ENCODE measurements at regions not wholly inside any gene's neighbourhood (a gene's known extent, or its start where the extent isn't known, plus 50 kb on each side); places are given as distances from the start of the nearest gene placed in this dataset.
"Not testable (repeated sequence)": the region's sequence is repeated elsewhere in the genome, so short reads cannot be mapped to it uniquely, and the experiment has no call there.

DNA sequence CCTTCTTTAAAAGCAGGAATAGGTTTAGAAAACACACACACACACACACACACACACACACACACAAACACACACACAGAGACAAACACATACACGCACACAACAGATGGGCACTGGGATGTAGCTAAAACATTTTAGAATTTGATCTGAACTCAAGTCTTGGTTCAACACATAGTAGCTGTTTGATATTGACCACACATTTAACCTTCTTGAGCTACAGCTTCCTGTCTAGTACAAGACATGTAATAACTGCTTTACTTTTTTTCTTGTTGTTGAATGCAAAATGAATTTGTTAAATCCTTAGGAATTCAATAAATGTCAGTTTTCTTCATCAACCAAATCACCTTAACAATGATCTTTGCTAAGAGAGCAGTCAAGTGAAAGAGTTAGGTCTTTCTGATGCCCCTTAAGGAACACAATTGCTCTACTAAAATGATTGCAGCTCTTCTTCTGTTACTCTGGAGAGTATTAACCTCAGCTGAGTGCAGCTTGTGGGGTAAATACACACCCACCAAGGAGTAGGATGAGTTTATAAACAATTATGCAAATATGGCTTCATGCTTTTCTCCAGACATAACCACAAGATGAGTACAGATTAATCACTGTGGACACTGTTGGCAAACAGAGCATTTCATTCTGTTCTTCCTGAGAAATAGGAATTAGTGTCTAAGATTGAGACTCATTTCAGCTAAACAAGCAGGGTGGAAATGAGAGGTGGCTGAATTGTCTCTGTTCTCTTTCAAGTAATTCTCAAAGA, 302.9 kb upstream of the PAPPA start:
- Histone ChIP-seq H3K4me3 (ENCODE audit: low read depth, low read length) (no peak overlapping the region), H2AFZ (ENCODE audit: low read length, unreplicated experiment) (no peak overlapping the region), H3K36me3 (ENCODE audit: insufficient read depth, low read length) (no peaks in the 10 kb centered on the region), H3K27me3 (ENCODE audit: insufficient read depth, low read length) (no peaks in the 10 kb centered on the region), H3K27ac (ENCODE audit: low read depth, low read length) (no peak overlapping the region), H3K79me2 (ENCODE audit: control insufficient read depth, insufficient read depth, low read length, unreplicated experiment) (no peaks in the 10 kb centered on the region), H3K4me1 (ENCODE audit: control insufficient read depth, insufficient read depth, low read length, unreplicated experiment) (peaks cover 16% of the 10 kb centered on the region)

GRCh38 chr9:115855458-115856133, 298.0 kb upstream of the PAPPA start:
- no peaks in the 10 kb centered on the region for H3K27me3 ChIP-seq (ENCODE audit: insufficient read depth, low read length)
- H3K27ac ChIP-seq (ENCODE audit: low read depth, low read length): no peak overlapping the region
- no peak overlapping the region for H3K4me3 ChIP-seq (ENCODE audit: low read depth, low read length)
- H3K4me1 ChIP-seq (ENCODE audit: control insufficient read depth, insufficient read depth, low read length, unreplicated experiment): peaks cover 3% of the 10 kb centered on the region
- no peaks in the 10 kb centered on the region for H3K79me2 ChIP-seq (ENCODE audit: control insufficient read depth, insufficient read depth, low read length, unreplicated experiment)
- H3K36me3 ChIP-seq (ENCODE audit: insufficient read depth, low read length): no peaks in the 10 kb centered on the region
- H2AFZ ChIP-seq (ENCODE audit: low read length, unreplicated experiment): no peak overlapping the region

DNA sequence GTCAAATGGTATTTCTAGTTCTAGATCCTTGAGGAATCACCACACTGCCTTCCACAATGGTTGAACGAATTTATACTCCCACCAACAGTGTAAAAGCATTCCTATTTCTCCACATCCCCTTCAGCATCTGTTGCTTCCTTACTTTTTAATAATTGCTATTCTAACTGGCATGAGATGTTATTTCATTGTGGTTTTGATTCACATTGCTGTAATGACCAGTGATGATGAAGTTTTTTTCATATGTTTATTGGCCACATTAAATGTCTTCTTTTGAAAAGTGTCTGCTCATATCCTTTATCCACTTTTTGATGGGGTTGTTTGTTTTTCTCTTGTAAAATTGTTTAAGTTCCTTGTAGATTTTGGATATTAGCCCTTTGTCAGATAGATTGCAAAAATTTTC, 295.2 kb upstream of the PAPPA start:
- not testable (repeated sequence) for H3K4me1 ChIP-seq (ENCODE audit: control insufficient read depth, insufficient read depth, low read length, unreplicated experiment); H2AFZ ChIP-seq (ENCODE audit: low read length, unreplicated experiment); H3K79me2 ChIP-seq (ENCODE audit: control insufficient read depth, insufficient read depth, low read length, unreplicated experiment); H3K36me3 ChIP-seq (ENCODE audit: insufficient read depth, low read length); H3K27me3 ChIP-seq (ENCODE audit: insufficient read depth, low read length); H3K4me3 ChIP-seq (ENCODE audit: low read depth, low read length); H3K27ac ChIP-seq (ENCODE audit: low read depth, low read length)

DNA sequence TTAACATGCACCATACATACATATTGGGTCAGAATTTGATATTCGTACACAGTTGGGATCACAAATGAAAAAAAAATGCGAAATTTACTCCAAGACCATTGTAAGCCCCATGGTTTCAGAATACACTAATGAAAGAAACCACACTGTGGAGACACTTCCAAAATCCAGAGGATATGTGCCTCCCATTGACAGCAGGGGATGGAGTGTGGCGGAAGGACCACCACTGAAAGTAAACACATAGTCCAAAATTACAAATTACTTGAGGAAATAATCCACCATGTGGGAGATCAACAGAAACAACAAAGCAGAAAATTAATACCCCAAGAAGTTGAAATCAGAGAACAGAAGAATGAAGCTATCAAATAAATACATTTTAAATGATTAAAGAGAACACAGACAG, 291.6 kb upstream of the PAPPA start:
- H3K4me1 ChIP-seq (ENCODE audit: control insufficient read depth, insufficient read depth, low read length, unreplicated experiment): no peaks in the 10 kb centered on the region
- H3K27me3 ChIP-seq (ENCODE audit: insufficient read depth, low read length): no peaks in the 10 kb centered on the region
- no peaks in the 10 kb centered on the region for H3K79me2 ChIP-seq (ENCODE audit: control insufficient read depth, insufficient read depth, low read length, unreplicated experiment)
- H3K36me3 ChIP-seq (ENCODE audit: insufficient read depth, low read length): no peaks in the 10 kb centered on the region
- no peak overlapping the region for H3K4me3 ChIP-seq (ENCODE audit: low read depth, low read length)
- H3K27ac ChIP-seq (ENCODE audit: low read depth, low read length): no peak overlapping the region
- no peak overlapping the region for H2AFZ ChIP-seq (ENCODE audit: low read length, unreplicated experiment)

GRCh38 chr9:115864581-115864980, 289.0 kb upstream of the PAPPA start:
- H2AFZ ChIP-seq (ENCODE audit: low read length, unreplicated experiment): no peak overlapping the region
- H3K27me3 ChIP-seq (ENCODE audit: insufficient read depth, low read length): no peaks in the 10 kb centered on the region
- no peaks in the 10 kb centered on the region for H3K4me1 ChIP-seq (ENCODE audit: control insufficient read depth, insufficient read depth, low read length, unreplicated experiment)
- H3K36me3 ChIP-seq (ENCODE audit: insufficient read depth, low read length): no peaks in the 10 kb centered on the region
- H3K4me3 ChIP-seq (ENCODE audit: low read depth, low read length): no peak overlapping the region
- no peaks in the 10 kb centered on the region for H3K79me2 ChIP-seq (ENCODE audit: control insufficient read depth, insufficient read depth, low read length, unreplicated experiment)
- H3K27ac ChIP-seq (ENCODE audit: low read depth, low read length): no peak overlapping the region

GRCh38 chr9:115867326-115867725, 286.3 kb upstream of the PAPPA start:
- no peaks in the 10 kb centered on the region for H3K4me1 ChIP-seq (ENCODE audit: control insufficient read depth, insufficient read depth, low read length, unreplicated experiment)
- H3K79me2 ChIP-seq (ENCODE audit: control insufficient read depth, insufficient read depth, low read length, unreplicated experiment): no peaks in the 10 kb centered on the region
- H3K4me3 ChIP-seq (ENCODE audit: low read depth, low read length): no peak overlapping the region
- H3K27me3 ChIP-seq (ENCODE audit: insufficient read depth, low read length): no peaks in the 10 kb centered on the region
- H2AFZ ChIP-seq (ENCODE audit: low read length, unreplicated experiment): no peak overlapping the region
- no peaks in the 10 kb centered on the region for H3K36me3 ChIP-seq (ENCODE audit: insufficient read depth, low read length)
- H3K27ac ChIP-seq (ENCODE audit: low read depth, low read length): no peak overlapping the region

GRCh38 chr9:115877852-115878438, 275.6 kb upstream of the PAPPA start:
- Histone ChIP-seq H3K79me2 (ENCODE audit: control insufficient read depth, insufficient read depth, low read length, unreplicated experiment) (no peaks in the 10 kb centered on the region), H3K4me1 (ENCODE audit: control insufficient read depth, insufficient read depth, low read length, unreplicated experiment) (peaks cover under 1% of the 10 kb centered on the region), H3K27me3 (ENCODE audit: insufficient read depth, low read length) (no peaks in the 10 kb centered on the region), H2AFZ (ENCODE audit: low read length, unreplicated experiment) (no peak overlapping the region), H3K27ac (ENCODE audit: low read depth, low read length) (no peak overlapping the region), H3K4me3 (ENCODE audit: low read depth, low read length) (no peak overlapping the region), H3K36me3 (ENCODE audit: insufficient read depth, low read length) (no peaks in the 10 kb centered on the region)

DNA sequence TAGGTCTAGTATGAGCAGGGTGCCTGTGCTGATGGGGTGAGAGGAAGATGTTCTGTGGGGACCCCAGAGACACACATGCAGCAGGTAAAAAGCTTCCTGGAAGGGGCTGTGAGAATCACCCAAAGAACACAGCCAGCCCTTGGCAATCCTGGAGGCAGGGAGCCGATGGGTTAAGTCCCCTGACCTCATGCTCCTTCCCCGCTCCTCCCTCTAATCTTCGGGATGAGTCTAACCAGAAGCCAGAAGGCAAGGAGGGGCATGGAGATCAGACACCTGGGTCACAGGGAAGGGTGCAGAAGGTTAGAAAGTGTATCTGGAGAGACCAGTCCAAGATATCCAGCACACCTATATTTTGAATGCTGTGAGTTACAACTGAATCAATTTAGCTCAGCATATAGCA, 274.1 kb upstream of the PAPPA start:
- Histone ChIP-seq H3K36me3 (ENCODE audit: insufficient read depth, low read length) (no peaks in the 10 kb centered on the region), H3K27ac (ENCODE audit: low read depth, low read length) (no peak overlapping the region), H2AFZ (ENCODE audit: low read length, unreplicated experiment) (no peak overlapping the region), H3K4me1 (ENCODE audit: control insufficient read depth, insufficient read depth, low read length, unreplicated experiment) (peaks cover 9% of the 10 kb centered on the region), H3K27me3 (ENCODE audit: insufficient read depth, low read length) (no peaks in the 10 kb centered on the region), H3K79me2 (ENCODE audit: control insufficient read depth, insufficient read depth, low read length, unreplicated experiment) (no peaks in the 10 kb centered on the region), H3K4me3 (ENCODE audit: low read depth, low read length) (no peak overlapping the region)

- Histone ChIP-seq H3K79me2 (ENCODE audit: control insufficient read depth, insufficient read depth, low read length, unreplicated experiment) (no peaks in the 10 kb centered on the region), H3K4me3 (ENCODE audit: low read depth, low read length) (no peak overlapping the region), H3K4me1 (ENCODE audit: control insufficient read depth, insufficient read depth, low read length, unreplicated experiment) (peaks cover 14% of the 10 kb centered on the region), H2AFZ (ENCODE audit: low read length, unreplicated experiment) (no peak overlapping the region), H3K27ac (ENCODE audit: low read depth, low read length) (no peak overlapping the region), H3K36me3 (ENCODE audit: insufficient read depth, low read length) (no peaks in the 10 kb centered on the region), H3K27me3 (ENCODE audit: insufficient read depth, low read length) (no peaks in the 10 kb centered on the region)
These were observed 273.2 kb upstream of the PAPPA start for GRCh38 chr9:115880221-115880885.

DNA sequence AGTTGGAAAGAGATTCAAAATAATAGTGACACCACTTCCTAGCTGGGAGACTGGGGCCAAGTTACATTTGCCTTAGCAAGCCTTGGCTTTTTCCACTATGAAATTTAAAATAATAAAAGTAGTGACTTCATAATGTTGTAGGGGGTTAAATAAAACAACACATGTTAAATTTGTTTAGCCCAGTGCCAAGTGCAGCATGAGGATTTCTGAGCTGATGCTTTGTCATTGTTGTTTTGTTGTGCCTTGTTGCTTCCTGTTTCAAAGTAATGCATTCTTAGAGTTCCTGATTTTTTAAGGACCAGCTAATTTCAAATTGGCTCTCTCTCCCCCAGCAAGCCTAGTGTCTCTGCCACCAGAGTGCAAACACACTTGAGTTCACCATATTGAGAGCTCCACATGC, 270.7 kb upstream of the PAPPA start:
- Histone ChIP-seq H3K36me3 (ENCODE audit: insufficient read depth, low read length) (no peaks in the 10 kb centered on the region), H2AFZ (ENCODE audit: low read length, unreplicated experiment) (peak overlapping the region; percentile 21), H3K27ac (ENCODE audit: low read depth, low read length) (peak overlapping the region; percentile 29; the same call in 1 of the 2 replicates)

More for the DNA sequence above, 270.7 kb upstream of the PAPPA start:
- Histone ChIP-seq H3K4me3 (ENCODE audit: low read depth, low read length) (no peak overlapping the region), H3K79me2 (ENCODE audit: control insufficient read depth, insufficient read depth, low read length, unreplicated experiment) (no peaks in the 10 kb centered on the region), H3K4me1 (ENCODE audit: control insufficient read depth, insufficient read depth, low read length, unreplicated experiment) (peaks cover 14% of the 10 kb centered on the region), H3K27me3 (ENCODE audit: insufficient read depth, low read length) (no peaks in the 10 kb centered on the region)
